ENCODE measurements at regions not wholly inside any gene's neighbourhood (a gene's known extent, or its start where the extent isn't known, plus 50 kb on each side); places are given as distances from the start of the nearest gene placed in this dataset.

GRCh38 chr5:4941957-4942830 is 197.9 kb upstream of the ADAMTS16 start:
- DNase-seq (ENCODE audit: low read depth) = no peak

GRCh38 chr5:4942831-4943178 is 197.3 kb upstream of the ADAMTS16 start:
- no peak for DNase-seq (ENCODE audit: low read depth)

- no peak for DNase-seq (ENCODE audit: low read depth)
Measured at GRCh38 chr5:4945296-4945695, 194.8 kb upstream of the ADAMTS16 start.

- no peak for DNase-seq (ENCODE audit: low read depth)
Measured at GRCh38 chr5:4947106-4947505, 193.0 kb upstream of the ADAMTS16 start.

- DNase-seq (ENCODE audit: low read depth) = no peak
Measured at GRCh38 chr5:4947893-4948536, 192.1 kb upstream of the ADAMTS16 start.

- DNase-seq (ENCODE audit: low read depth) = no peak
Measured at GRCh38 chr5:4949108-4949507, 191.0 kb upstream of the ADAMTS16 start.

GRCh38 chr5:4953576-4953975 is 186.6 kb upstream of the ADAMTS16 start:
- DNase-seq (ENCODE audit: low read depth) = no peak

GRCh38 chr5:4954048-4954447 is 186.1 kb upstream of the ADAMTS16 start:
- DNase-seq (ENCODE audit: low read depth) = no peak

- no peak for DNase-seq (ENCODE audit: low read depth)
Measured at GRCh38 chr5:4963265-4963664, 176.9 kb upstream of the ADAMTS16 start.

- no peak for DNase-seq (ENCODE audit: low read depth)
Measured at GRCh38 chr5:4969351-4969750, 170.8 kb upstream of the ADAMTS16 start.

- DNase-seq (ENCODE audit: low read depth) = no peak
Measured at GRCh38 chr5:4970171-4970570, 170.0 kb upstream of the ADAMTS16 start.

- no peak for DNase-seq (ENCODE audit: low read depth)
Measured at GRCh38 chr5:4976902-4977301, 163.2 kb upstream of the ADAMTS16 start.

- no peak for DNase-seq (ENCODE audit: low read depth)
Measured at GRCh38 chr5:4977416-4978110, 162.6 kb upstream of the ADAMTS16 start.

- DNase-seq (ENCODE audit: low read depth) = no peak
Measured at GRCh38 chr5:4980201-4980600, 159.9 kb upstream of the ADAMTS16 start.

- no peak for DNase-seq (ENCODE audit: low read depth)
Measured at GRCh38 chr5:4981608-4982007, 158.5 kb upstream of the ADAMTS16 start.

- DNase-seq (ENCODE audit: low read depth) = no peak
Measured at GRCh38 chr5:4983701-4984100, 156.4 kb upstream of the ADAMTS16 start.

- DNase-seq (ENCODE audit: low read depth) = no peak
Measured at GRCh38 chr5:4984461-4984860, 155.7 kb upstream of the ADAMTS16 start.

- no peak for DNase-seq (ENCODE audit: low read depth)
Measured at GRCh38 chr5:4987431-4987830, 152.7 kb upstream of the ADAMTS16 start.

- no peak for DNase-seq (ENCODE audit: low read depth)
Measured at GRCh38 chr5:4989118-4989517, 151.0 kb upstream of the ADAMTS16 start.

GRCh38 chr5:4990017-4990416 is 150.1 kb upstream of the ADAMTS16 start:
- DNase-seq (ENCODE audit: low read depth) = no peak

GRCh38 chr5:4990462-4990861 is 149.7 kb upstream of the ADAMTS16 start:
- DNase-seq (ENCODE audit: low read depth) = no peak

GRCh38 chr5:4991925-4992324 is 148.2 kb upstream of the ADAMTS16 start:
- no peak for DNase-seq (ENCODE audit: low read depth)

GRCh38 chr5:4995014-4995413 is 145.1 kb upstream of the ADAMTS16 start:
- DNase-seq (ENCODE audit: low read depth) = peak; percentile 34
